GM18517 (cell line): ENCODE measurements at regions not wholly inside any gene's neighbourhood (a gene's known extent, or its start where the extent isn't known, plus 50 kb on each side); places are given as distances from the start of the nearest gene placed in this dataset.

ENCODE experiments used
- ATAC-seq: cut with Tn5 transposase; IDR thresholded peaks from one replicate; pipeline ENCODE4 v1.9.1; 2021; ENCODE audit warnings: mild to moderate bottlenecking, moderate library complexity; ENCODE audit not compliant: unreplicated experiment

DNA sequence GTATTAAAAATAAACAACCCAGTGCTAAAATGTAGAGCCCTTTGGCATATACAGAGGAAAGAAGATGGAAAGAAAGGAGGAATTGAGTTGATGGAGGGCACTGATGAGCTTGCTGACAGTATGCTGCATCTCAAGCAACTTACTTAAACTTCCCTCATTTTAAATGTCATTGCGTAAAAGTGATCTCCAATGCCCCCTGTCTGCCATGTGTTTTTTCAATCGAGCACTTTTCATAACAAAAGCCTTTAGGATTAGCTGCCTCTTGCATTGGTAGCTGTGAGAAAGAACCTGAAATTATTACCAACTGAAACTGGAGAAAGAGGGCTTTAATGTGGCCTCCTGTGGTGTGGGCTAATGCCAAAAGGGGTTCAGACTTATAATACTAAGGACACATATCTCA, 541.6 kb downstream of the SUCLA2 start:
- ATAC-seq, result no peak

DNA sequence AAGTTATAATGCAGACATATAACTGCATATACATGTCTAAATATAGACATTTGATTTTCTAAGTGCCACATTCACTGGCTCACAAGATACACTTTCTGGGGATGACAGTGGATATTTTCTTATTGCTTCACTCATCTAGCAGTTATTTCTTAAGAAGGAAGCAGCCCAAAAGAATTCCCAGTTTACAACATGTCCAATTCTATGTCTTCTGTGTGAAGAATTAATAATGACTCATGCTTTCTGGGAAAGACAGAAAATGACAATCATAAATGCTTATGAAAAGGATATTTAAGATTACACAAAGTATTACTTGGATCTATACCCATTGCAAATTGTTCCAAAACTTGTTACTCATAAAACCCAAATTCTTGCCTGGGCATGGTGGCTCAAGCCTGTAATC, 543.4 kb downstream of the SUCLA2 start:
- no peak for ATAC-seq

DNA sequence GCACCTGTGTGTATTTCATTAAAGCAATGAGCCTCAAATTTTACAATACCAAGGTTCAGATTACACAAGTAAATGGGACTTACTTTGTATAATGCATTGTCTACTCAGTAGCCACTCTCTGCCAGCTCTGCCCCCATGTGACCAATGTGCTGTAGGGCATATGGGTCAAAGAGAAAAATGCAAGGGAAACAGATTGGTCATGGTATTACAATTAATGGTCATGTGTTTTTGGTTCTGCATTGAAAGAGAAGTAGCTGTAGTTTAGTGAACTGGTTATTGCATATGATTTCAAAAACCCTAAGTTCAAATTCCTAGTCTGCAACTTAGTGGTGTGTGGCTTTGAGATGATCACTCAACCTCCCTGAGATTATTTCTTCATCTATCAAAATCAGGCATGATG, 545.4 kb downstream of the SUCLA2 start:
- ATAC-seq, result no peak

DNA sequence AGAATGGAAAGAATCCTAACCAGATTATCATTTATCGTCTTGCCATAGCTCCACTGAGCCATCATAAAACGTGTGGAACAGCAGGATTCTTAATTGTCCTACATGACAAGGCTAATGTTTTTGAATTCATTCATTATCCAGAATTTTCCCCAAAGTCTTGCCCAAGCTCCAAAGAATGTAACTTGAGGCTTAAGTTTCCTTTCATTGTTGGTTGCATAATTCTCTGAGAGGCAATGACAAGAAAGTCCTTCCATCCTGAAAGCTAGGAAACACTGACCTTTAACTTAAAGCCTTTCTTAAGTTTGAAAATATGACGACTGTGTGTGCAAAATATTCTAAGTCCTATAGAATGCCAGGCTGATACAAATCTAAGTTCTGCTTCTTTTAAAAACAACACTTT, 546.1 kb downstream of the SUCLA2 start:
- ATAC-seq, result no peak

DNA sequence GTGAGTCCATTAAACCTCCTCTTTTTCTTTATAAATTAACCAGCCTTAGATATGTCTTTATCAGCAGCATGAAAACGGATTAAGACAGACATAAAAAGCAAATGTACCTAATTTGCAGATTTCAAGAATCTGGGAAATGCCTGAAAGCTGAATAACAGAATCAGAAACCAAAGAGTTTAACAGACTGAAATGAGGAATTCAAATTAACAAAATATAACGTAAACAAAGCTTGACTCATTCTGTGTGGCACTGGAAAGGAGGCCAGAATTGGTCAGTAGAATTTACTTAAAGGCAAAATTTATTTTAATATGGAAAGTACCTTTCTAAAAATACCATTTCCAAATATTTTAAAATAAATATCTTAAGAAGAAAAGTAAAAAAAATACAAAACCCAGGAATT, 540.6 kb upstream of the HTR2A start:
- ATAC-seq, result no peak

DNA sequence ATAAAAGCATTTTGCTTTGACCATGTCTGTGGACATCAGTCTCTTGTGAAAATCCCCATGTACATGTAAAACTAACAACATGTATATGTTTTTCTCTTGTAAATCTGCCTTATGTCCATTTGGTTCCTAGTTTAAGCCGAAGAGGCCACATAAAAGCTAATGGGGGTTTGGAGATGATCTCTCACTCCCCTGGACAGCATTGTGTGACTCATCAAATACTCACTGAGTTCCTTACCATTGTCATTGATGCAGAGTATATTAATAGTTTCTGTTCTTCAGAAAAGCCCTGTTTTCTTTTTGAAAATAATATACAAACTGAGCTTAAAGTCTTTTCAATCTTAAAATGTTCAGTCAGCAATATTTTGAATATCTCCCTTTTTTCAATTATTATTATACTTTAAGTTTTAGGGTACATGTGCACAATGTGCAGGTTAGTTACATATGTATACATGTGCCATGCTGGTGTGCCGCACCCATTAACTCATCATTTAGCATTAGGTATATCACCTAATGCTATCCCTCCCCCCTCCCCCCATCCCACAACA, 536.7 kb upstream of the HTR2A start:
- ATAC-seq, result no peak

DNA sequence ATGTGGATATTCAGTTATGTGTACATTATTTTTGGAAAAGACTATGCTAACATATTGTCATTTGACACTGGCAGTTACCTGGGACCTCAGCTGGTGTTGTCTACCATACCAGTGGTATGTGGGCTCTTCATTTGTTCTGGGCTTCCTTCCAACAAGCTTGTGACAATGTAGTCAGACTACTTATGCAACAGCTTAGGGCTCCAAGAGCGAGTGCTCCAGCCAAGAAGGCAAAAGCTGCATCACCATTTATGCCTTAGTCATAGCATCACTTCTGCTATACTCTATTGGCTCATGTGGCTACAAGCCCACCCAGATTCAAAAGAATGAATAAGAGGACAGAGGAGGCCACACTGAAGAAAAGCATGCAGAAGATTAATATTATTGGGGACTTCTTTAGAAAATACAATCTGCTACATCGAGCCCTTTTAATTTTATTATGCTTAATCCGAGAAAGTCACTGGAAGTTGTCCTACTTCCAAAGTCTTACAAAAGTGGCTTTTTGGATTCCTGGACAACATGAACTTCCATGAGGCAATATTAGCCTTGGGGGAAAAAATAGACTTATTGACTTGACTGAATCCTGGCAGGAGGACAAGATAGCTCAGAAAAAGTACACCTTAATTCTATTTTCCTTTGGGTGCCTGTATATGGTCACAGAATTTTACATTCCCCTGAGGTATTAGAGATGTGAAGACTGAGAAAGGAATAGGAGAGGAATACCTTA, 529.4 kb upstream of the HTR2A start:
- ATAC-seq, result no peak

DNA sequence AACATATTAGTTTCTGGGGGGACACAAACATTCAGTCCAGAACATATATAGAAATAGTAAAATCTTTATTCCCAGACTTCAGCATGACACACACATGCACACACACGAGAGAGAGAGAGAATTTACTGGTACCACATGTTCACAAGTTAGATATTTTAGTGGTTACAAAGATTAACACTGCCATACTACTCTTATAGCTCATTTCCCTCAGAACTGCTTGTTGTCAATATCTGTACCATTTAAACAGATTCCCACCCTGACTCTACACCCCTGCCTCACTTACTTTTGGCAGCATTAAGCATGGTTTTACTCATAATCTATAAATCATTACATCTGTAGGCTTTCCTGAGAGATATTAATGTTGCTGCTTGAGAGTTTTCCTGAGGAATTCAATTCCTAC, 524.7 kb upstream of the HTR2A start:
- ATAC-seq, result no peak

DNA sequence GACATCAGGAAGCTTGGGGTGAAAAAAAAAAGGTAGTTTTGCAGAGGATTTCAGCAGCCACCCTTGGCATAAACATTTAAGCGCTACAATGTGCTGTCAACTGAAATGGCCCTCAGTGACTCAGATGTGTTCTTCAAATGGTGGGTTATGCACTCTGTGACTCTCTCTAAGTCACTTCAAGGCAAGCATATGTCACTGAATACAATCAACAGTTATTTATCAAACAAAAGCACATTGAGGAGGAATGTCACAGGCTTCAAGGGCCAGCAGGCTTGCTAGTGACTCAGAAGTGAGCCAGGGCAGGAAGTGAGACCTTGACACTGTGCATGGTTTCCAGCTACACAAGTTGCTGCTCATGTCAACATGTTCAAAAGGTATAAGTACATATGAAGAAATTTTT, 523.7 kb upstream of the HTR2A start:
- no peak for ATAC-seq

DNA sequence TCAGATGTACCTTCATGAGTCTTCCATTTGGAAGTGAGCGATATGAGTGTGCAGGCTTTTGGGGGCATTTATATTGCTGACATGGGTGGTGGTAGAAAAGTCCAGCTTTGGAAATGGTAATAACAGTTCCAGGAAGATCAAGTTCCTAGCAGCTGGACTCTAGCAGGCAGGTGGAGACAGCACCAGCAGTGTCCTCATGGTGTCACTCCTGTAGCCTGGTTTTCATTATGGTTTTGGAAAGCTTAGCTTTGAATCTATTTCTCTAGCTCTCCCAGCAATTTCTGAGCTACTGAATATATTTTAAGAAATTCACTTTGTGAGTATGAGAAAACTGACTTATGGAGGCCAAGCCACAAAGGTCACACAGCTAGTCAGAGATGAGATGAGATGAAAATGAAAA, 523.2 kb upstream of the HTR2A start:
- ATAC-seq, result no peak

DNA sequence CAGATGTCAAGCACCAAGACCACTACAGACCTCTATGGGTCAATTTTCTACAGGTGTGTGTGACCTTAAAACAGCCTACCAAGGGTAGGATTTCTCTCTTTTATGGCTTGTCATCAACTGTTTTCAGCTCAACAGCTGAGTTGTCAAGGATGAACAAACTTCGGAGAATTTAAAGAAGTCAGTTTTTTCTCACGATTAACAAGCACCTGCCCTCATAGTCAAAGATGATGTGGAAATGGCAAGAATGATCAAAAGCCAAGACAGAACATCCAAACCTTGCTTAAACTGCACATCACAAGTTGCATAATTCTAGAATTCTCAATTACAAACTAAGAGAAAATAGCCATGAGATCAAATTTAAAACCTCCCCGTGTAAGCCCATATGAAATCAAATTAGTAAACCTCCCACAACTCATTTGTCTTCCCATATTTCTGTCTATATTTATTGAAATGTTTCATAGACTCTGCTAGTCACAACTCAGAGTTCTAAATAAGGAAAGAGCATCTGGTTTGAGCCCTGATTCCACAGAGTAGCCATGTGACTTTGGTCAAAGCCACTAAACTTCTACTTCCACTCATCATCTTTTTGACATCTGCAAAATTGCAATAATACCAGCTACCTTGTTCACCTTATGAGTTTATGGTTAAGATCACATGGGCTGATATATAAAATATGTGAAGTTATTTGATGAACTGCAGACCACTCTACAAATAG, 521.5 kb upstream of the HTR2A start:
- no peak for ATAC-seq

DNA sequence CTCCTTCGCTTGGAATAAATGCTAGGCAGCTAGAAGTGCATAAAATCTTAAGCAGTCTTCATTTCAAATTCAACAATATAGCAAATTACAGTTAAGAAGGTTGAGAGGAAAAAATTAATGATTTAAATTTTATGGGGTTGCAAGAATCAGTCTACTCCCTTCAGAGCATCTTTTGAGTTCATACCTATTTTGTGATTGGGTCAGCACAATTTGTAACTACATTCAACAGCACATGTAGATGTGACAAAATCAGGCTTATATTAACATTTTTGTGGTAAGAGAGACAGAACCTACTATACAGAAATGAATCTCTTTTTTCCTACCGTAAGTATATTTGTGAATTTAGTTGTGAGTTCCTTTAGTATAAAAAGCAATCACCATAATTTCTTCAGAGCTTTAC, 520.6 kb upstream of the HTR2A start:
- no peak for ATAC-seq

DNA sequence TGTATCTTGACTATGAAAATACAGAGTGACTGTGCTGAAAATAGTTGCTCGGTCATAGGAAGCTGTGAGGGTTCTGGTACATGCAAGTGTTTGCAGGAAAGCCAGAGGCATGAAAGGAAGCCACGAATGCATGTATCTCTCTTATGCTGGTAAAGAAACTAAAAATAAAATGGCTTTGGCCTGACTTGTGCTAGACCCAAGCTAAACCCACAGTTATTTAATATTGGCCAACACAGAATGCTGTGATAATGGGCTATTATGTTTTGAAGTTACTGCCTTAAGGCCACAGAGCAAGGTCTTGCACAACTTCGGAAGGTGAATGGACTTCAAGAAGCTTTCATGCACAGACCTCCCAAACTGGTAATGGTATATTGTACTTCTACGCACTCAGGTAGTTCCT, 518.2 kb upstream of the HTR2A start:
- ATAC-seq, result no peak

DNA sequence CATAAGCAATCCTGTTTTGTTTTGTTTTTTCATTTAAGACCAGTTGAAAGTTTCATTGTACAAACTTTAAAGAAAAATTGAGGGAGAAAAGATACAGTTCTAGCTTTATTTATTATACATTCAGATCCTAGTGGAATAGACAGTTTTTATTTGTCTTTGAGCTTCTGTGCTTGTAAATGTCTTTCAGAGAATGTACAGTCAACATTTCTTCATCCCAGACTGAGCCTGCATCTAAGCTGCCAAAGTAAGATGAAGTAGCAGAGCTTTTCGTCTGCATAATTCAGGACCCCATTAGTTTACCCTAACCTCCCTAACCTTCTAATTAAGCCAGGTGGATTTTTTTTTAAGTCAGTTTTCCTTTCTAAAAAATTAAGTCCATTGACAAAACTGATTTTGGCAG, 516.7 kb upstream of the HTR2A start:
- ATAC-seq, result no peak

DNA sequence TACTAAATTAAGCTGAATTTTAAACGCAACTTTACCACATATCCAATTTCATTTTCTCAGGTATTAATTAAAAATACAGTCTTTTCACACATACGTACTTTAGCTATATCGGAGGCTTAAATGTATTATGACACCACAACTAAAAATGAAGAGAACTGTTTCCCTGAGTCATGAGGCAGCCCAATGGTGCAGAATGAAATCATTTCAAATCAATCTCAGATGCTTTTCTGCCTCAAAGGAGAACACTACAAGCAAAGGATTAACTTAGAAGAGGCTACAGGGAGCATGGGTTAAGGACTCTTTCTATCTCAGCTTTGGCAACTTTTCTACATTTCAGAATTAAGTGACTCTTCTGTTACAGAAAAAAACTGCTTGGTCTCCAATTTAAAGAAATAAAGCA, 516.3 kb upstream of the HTR2A start:
- ATAC-seq, result no peak

DNA sequence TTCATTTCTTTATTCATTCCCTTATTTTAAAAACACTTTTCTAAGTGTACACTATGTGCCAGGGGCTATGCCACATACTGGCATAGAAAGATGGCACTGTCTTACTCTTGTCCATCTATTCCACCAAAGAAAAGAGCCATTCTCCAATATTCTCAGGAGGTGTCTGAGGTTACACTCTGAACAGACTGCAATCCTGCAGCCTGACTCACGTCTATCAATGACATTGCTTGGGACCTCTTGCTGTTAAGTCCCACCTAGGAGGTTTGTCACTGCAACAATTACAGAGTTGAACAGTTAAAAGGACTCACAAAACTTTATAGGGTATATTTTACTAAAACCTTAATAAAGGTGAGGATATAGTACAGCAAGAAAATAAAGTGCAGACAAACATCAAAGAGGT, 512.9 kb upstream of the HTR2A start:
- no peak for ATAC-seq

DNA sequence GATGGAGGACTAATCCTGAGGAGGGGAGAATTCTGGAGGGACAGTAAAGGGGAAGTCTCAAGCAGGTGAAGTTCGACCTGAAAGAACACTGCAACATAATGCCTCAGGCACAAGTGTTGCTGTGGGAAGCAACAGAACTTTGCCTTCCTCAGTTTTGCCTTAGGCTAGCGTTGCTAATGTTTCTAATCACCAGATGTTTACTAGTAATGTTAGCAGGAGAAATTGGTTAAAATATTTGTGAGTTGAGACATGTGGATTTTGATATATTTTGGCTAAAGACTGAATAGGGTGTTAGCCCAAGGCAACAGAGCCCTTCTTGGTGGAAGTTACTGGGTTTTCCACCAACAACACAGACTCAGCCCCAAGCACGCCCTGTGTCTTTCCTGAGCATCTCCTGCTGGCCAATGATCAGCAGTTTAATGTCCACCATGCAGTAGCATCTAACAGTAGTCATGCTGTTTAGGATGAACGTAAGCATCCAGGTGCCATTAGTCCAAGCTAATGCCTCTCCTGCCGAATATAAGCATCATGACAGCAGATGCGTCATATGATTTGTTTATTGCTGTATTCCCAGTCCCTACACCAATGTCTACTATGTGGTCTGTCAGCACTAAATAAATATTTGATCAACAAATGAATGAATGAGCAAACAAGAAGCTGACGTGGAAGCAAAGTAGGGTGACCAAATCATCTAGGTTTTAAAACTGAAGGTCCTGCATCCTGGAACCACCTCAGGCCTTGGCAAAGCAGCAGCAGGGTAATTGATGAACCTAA, 511.9 kb upstream of the HTR2A start:
- ATAC-seq, result no peak

DNA sequence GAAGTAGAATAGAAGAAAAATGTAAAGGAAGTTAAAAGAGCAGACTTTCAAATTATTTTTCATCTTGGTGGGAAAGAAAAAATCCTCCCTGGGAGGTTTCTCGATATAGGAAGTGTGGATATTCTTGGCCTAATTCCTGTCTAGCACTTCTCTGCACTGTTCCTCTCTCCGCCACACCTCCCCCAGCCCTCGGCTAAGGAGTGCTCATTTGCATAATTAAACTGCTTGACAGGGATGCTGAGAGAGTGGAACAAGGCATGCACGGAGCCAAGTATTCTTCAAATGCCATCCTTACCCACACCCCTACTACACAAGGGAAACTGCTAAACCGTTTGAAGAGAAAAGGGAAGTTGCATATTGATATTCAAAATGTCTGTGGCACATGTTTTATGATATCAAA, 511.0 kb upstream of the HTR2A start:
- ATAC-seq, result no peak

DNA sequence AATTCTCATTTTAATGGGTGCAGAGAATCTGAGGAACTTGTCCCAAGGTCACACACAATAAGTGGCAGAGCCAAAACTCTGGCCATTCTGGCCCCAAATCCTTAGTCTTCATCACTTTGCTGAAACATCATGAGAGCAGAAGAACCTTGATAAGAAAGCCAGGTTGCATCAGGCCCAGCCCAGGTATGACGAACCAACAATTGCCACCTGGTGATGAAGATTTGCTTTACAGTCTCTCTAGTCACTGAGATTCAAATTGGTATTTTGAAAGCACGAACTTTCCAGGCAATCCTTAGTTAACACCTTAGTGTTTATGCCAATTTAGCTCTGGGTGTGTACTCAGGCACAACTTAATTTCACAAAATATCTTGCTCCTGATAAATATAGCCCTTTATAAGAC, 502.7 kb upstream of the HTR2A start:
- ATAC-seq, result no peak

DNA sequence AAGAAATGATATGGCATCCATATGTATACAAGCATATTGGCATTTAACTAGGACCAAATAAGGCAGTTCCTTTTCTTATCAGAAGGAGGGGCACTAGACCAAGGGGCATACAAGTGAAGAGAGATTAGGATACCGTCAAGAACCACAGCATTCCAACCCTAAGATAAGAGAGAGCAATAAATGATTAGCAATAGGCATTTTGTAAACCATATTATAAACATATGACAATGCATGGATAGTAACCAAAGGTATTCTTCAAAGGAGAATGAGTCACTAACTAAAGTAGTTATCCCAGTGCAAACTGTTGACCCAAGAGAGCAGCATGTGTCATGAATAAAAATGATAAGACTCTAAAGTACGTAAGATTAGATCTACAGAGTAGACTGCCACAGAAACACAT, 500.9 kb upstream of the HTR2A start:
- ATAC-seq, result no peak

DNA sequence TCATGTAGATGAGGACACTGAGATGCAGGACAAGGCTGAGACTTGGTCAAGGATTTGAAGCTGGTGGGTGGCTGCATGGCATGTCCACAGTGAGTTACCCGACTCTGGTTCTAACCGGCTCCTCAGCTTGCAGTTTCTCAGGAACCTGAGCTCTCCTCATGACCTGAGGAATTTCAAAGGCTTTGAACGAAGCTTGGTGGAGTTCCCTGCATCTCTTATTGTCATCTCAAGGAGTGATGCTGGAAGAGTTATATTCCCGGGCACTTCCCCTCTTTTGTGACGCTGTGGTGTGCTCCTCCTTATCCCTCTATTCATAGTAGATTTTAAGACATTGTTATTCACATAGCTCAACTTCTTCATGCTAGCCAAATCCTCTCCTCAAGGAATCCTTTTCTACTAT, 500.1 kb upstream of the HTR2A start:
- no peak for ATAC-seq

DNA sequence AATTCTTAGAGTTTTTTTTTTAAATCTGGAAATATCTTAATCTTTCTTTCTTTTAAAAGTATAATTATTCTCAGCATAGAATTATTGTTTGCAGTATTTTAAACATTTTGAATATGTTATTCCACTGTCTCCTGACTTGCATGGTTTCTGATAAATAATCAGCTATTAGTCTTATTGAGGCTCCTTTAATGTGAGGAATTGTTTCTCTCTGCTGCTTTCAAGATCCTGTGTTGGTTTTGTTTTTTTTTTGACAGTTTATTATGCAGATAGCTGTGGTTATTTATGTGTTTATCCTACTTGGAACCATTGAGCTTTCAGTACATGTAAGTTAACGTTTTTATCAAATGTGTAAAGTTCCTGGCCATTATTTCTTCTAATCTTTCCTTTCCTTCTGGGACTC, 477.9 kb upstream of the HTR2A start:
- ATAC-seq, result no peak
